HepG2 (cell line): ENCODE measurements at regions not wholly inside any gene's neighbourhood (a gene's known extent, or its start where the extent isn't known, plus 50 kb on each side); places are given as distances from the start of the nearest gene placed in this dataset.

Source experiments
- ATAC-seq: fragments of 200-7000 bp; cut with Tn5 transposase; 3 replicates; pipeline ENCODE4 v1.9.1; 2020; ENCODE audit warnings: mild to moderate bottlenecking, moderate library complexity
- BruUV-seq: library from RNA; stranded (reverse); fragments of 400-500 nt; replicated peaks from 2 replicates; lab custom pipeline; 2021; lab: Mats Ljungman, UMichigan
- CTCF ChIA-PET: fragments of 300-600 bp; formaldehyde crosslinking; extraction: SDS; loops from one replicate; lab custom pipeline; 2021; ENCODE audit warnings: low total read pairs, inconsistent platforms, low intra/inter-chr PET ratio; lab: Yijun Ruan, JAX
- POLR2A ChIA-PET: fragments of 350-600 bp; sonication (Branson Sonifier 250); formaldehyde crosslinking; loops from one replicate; lab custom pipeline; 2020; ENCODE audit warnings: antibody characterized with exemption, inconsistent platforms; lab: Yijun Ruan, JAX
- DNase-seq: peaks from one replicate; pipeline ENCODE4 v3.0.0-alpha.2; 2015; ENCODE audit warnings: low spot score
- FAIRE-seq: peaks from 3 replicates; lab custom pipeline; 2011; peaks lifted over from hg19 to GRCh38; lab: Jason Lieb, UNC
- H2AFZ ChIP-seq: one replicate; pipeline ENCODE4 v1.6.1; 2011; ENCODE audit warnings: low read length, inconsistent platforms
- H3K27ac ChIP-seq: fragments of 300-600 bp; 3 replicates; pipeline ENCODE4 v1.8.0; 2011; ENCODE audit warnings: mixed run types, mild to moderate bottlenecking, mixed read lengths, low read length, inconsistent platforms; ENCODE audit not compliant: insufficient read depth; ENCODE audit errors: extremely low read length
- H3K27me3 ChIP-seq, 2 experiments: fragments of 200-600 bp in 1 of 2; 2 replicates in 1 of 2; 3 replicates in 1 of 2; pipeline versions ENCODE4 v1.6.0 to v1.8.0; 2011; ENCODE audit warnings: low read length in 2 of 2, mild to moderate bottlenecking in 2 of 2, moderate library complexity in 2 of 2, inconsistent platforms in 1 of 2; ENCODE audit not compliant: insufficient read depth in 2 of 2, control insufficient read depth in 1 of 2
- H3K36me3 ChIP-seq, 2 experiments: fragments of 200-600 bp in 1 of 2; replicated peaks in 1 of 2; 2 replicates in 1 of 2; 3 replicates in 1 of 2; pipeline versions ENCODE4 v1.5.1 to v1.8.0; 2011; ENCODE audit warnings: low read length in 2 of 2, inconsistent platforms in 1 of 2; ENCODE audit not compliant: insufficient read depth in 2 of 2, control insufficient read depth in 1 of 2
- H3K4me1 ChIP-seq: 2 replicates; pipeline ENCODE4 v1.5.1; 2012; ENCODE audit warnings: low read length, inconsistent platforms; ENCODE audit not compliant: insufficient read depth
- H3K4me2 ChIP-seq: 2 replicates; pipeline ENCODE4 v1.6.0; 2011; ENCODE audit warnings: low read depth, low read length, inconsistent platforms
- H3K4me3 ChIP-seq, 3 experiments: fragments of 200-600 bp in 1 of 3; sonication (generic), shearing (Covaris generic) in 1 of 3; replicated peaks in 1 of 3; 2 replicates each; pipeline ENCODE4 v1.5.1; 2011 to 2016; ENCODE audit warnings: low read length in 3 of 3, inconsistent platforms in 2 of 3, low read depth in 2 of 3, mild to moderate bottlenecking in 2 of 3, control low read depth in 1 of 3, mixed read lengths in 1 of 3; ENCODE audit not compliant: insufficient read depth in 1 of 3
- H3K79me2 ChIP-seq: one replicate; pipeline ENCODE4 v1.6.1; 2011; ENCODE audit warnings: low read length, inconsistent platforms; ENCODE audit not compliant: insufficient read depth
- H3K9ac ChIP-seq: 2 replicates; pipeline ENCODE4 v1.6.0; 2011; ENCODE audit warnings: mild to moderate bottlenecking, low read depth, low read length, inconsistent platforms; ENCODE audit not compliant: insufficient read depth
- H3K9me3 ChIP-seq: 2 replicates; pipeline ENCODE4 v1.5.1; 2012; ENCODE audit warnings: mild to moderate bottlenecking, low read length
- H4K20me1 ChIP-seq: 2 replicates; pipeline ENCODE4 v1.6.0; 2011; ENCODE audit warnings: inconsistent platforms, mild to moderate bottlenecking, low read length, moderate library complexity; ENCODE audit not compliant: insufficient read depth
- AGO1 ChIP-seq: fragments of 200-400 bp; formaldehyde crosslinking; IDR thresholded peaks from 2 replicates; pipeline ENCODE4 v1.6.1; 2017; ENCODE audit warnings: mild to moderate bottlenecking, low read depth, low read length, moderate library complexity; ENCODE audit not compliant: poor library complexity, severe bottlenecking
- ATF4 ChIP-seq, 2 experiments: fragments of 450-650 bp in 1 of 2; sonication (generic) in 1 of 2; formaldehyde crosslinking; IDR thresholded peaks; 2 replicates each; pipeline versions ENCODE4 v1.5.0 to v1.8.0; 2020 to 2022; ENCODE audit warnings: mild to moderate bottlenecking in 1 of 2, missing genetic modification reagents in 1 of 2
- DBP ChIP-seq: sonication (generic); formaldehyde crosslinking; IDR thresholded peaks from 2 replicates; pipeline ENCODE4 v1.4.0; 2020; ENCODE audit warnings: missing genetic modification reagents; ENCODE audit errors: not compliant biosample characterization
- HDAC2 ChIP-seq: sonication (generic); formaldehyde crosslinking; IDR thresholded peaks from 2 replicates; pipeline ENCODE4 v1.4.0; 2020; ENCODE audit warnings: missing genetic modification reagents
- NKX3-1 ChIP-seq: sonication (generic); formaldehyde crosslinking; IDR thresholded peaks from 2 replicates; pipeline ENCODE4 v1.5.0; 2020; ENCODE audit warnings: missing genetic modification reagents
- TP53 ChIP-seq: sonication (generic); formaldehyde crosslinking; conservative IDR thresholded peaks from 2 replicates; pipeline ENCODE4 v1.4.0; 2020; ENCODE audit warnings: missing genetic modification reagents
- ZFAT ChIP-seq: sonication (generic); formaldehyde crosslinking; conservative IDR thresholded peaks from 2 replicates; pipeline ENCODE4 v1.8.1; 2023; ENCODE audit warnings: missing genetic modification reagents, inconsistent platforms
- ZFP91 ChIP-seq: sonication (generic); formaldehyde crosslinking; IDR thresholded peaks from 2 replicates; pipeline ENCODE4 v1.9.0; 2022; ENCODE audit warnings: missing genetic modification reagents, mild to moderate bottlenecking, borderline replicate concordance
- WGBS: methylation state at CpG from one replicate; pipeline ENCODE4 v1.1.6; 2017; ENCODE audit warnings: low lambda C conversion rate; 5-methylcytosine and 5-hydroxymethylcytosine counted together
- in situ Hi-C: cut with HindIII; loops from 2 replicates; pipeline ENCODE4 v1.10.0; 2017; ENCODE audit warnings: low pct_unique_long_range_greater_than_20kb; ENCODE audit not compliant: extremely low pct_ligation_motif_present
- intact Hi-C: fragments of 100-400 bp; cut with micrococcal nuclease; formaldehyde crosslinking; loops from one replicate; pipeline ENCODE4 v1.10.0; 2022; ENCODE audit not compliant: unreplicated experiment
- TF ChIP-seq, protein P1 (sequence below): sonication (generic); formaldehyde crosslinking; conservative IDR thresholded peaks from 2 replicates; pipeline ENCODE4 v1.4.0; 2020; ENCODE audit warnings: mild to moderate bottlenecking, missing genetic modification reagents, moderate library complexity

GRCh38 chr13:107276936-107277335 is 709.0 kb upstream of the ARGLU1 start (continued):
- no peak for TF ChIP-seq AGO1
- TF ChIP-seq, all 625 proteins: peak for 0

DNA sequence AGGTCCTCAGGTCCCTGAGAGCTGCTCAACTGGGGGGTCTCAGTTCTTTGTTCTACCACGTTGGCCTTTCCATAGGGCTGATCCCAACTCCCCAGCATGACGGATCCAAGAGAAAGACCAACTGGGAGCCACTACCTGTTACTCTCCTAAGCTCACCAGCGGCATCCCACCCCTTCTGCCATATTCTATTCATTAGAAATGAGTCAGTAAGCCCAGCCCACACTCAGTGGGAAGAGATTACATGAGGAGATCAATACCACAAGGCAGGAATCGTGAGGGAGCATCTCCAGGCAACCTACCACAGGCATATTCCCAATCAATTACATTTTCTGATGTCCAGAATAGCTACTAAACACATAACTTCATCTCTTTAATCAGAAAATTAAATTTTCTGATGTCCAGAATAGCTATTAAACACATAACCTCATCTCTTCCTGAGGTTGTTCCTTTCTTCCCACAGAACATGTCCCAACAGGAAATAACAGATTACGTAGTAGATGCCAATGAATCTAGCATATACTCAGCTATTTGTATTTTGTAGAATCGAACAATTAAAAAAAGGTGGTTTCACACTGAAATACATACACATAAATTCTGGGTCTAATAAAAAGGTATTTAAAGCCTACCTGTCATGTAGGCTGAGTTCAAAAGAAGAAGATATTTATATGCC is 708.1 kb upstream of the ARGLU1 start:
- no peak for FAIRE-seq
- Histone ChIP-seq H3K79me2 (no peaks in the 10 kb centered on the region), H2AFZ (no peak overlapping the region), H3K27me3 (no peaks in the 10 kb centered on the region), H3K4me3 (no peak overlapping the region), H3K36me3 (no peaks in the 10 kb centered on the region), H4K20me1 (no peaks in the 10 kb centered on the region), H3K4me1 (no peaks in the 10 kb centered on the region), H3K9ac (no peak overlapping the region), H3K4me2 (no peak overlapping the region), H3K9me3 (no peaks in the 10 kb centered on the region), H3K27ac (no peak overlapping the region)
- no peak for DNase-seq
- intact Hi-C loops = no loop called here
- no peak for ATAC-seq
- ChIA-PET CTCF (no interaction called here), POLR2A (no interaction called here)
- WGBS = 10% methylated on average over 6 of the region's 6 CpGs
- in situ Hi-C loops = no loop called here
- BruUV-seq = no TSS peak
- TF ChIP-seq HDAC2 (no peak), ATF4 (CRISPR knock-in tag; IDR thresholded peaks at IDR 0.05) (no peak), DBP (CRISPR knock-in tag) (no peak), ZFAT (no peak), NKX3-1 (CRISPR knock-in tag) (no peak), TP53 (CRISPR knock-in tag) (no peak), ZFP91 (CRISPR knock-in tag) (no peak)
- TF ChIP-seq, protein P1, sequence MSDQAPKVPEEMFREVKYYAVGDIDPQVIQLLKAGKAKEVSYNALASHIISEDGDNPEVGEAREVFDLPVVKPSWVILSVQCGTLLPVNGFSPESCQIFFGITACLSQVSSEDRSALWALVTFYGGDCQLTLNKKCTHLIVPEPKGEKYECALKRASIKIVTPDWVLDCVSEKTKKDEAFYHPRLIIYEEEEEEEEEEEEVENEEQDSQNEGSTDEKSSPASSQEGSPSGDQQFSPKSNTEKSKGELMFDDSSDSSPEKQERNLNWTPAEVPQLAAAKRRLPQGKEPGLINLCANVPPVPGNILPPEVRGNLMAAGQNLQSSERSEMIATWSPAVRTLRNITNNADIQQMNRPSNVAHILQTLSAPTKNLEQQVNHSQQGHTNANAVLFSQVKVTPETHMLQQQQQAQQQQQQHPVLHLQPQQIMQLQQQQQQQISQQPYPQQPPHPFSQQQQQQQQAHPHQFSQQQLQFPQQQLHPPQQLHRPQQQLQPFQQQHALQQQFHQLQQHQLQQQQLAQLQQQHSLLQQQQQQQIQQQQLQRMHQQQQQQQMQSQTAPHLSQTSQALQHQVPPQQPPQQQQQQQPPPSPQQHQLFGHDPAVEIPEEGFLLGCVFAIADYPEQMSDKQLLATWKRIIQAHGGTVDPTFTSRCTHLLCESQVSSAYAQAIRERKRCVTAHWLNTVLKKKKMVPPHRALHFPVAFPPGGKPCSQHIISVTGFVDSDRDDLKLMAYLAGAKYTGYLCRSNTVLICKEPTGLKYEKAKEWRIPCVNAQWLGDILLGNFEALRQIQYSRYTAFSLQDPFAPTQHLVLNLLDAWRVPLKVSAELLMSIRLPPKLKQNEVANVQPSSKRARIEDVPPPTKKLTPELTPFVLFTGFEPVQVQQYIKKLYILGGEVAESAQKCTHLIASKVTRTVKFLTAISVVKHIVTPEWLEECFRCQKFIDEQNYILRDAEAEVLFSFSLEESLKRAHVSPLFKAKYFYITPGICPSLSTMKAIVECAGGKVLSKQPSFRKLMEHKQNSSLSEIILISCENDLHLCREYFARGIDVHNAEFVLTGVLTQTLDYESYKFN (CRISPR knock-in tag) = no peak
